Gastrocnemius medialis (tissue), 4 donors: ENCODE measurements at regions not wholly inside any gene's neighbourhood (a gene's known extent, or its start where the extent isn't known, plus 50 kb on each side); places are given as distances from the start of the nearest gene placed in this dataset.

ENCODE experiments used
- ATAC-seq, 2 donors: fragments of 150-250 bp; one replicate each; pipeline ENCODE4 v1.9.1; 2016
- DNase-seq, 2 donors: peaks; one replicate each; pipeline ENCODE4 v3.0.0-alpha.2; 2019
- H3K27ac ChIP-seq, 4 donors: fragments of 200-600 bp; sonication (generic); 1 replicate in 1 of 4; 2 replicates in 3 of 4; pipeline ENCODE4 v1.5.1; 2016 to 2018; ENCODE audit warnings: mild to moderate bottlenecking in 2 of 4, moderate library complexity in 1 of 4
- H3K27me3 ChIP-seq, 3 donors: fragments of 200-600 bp; sonication (generic) in 2 of 3; 1 replicate in 1 of 3; 2 replicates in 2 of 3; pipeline versions ENCODE4 v1.5.1 to v1.6.0; 2016 to 2019; ENCODE audit warnings: mild to moderate bottlenecking in 1 of 3, moderate library complexity in 1 of 3
- H3K36me3 ChIP-seq, 2 donors: fragments of 200-600 bp; sonication (generic) in 1 of 2; one replicate each; pipeline ENCODE4 v1.5.1; 2017 to 2018
- H3K4me1 ChIP-seq, 2 donors: fragments of 200-600 bp; sonication (generic) in 1 of 2; one replicate each; pipeline ENCODE4 v1.5.1; 2016 to 2017; ENCODE audit warnings: mild to moderate bottlenecking in 2 of 2
- H3K4me3 ChIP-seq, 4 donors: fragments of 200-600 bp; sonication (generic) in 3 of 4; 1 replicate in 1 of 4; 2 replicates in 3 of 4; pipeline ENCODE4 v1.5.1; 2016 to 2019; ENCODE audit warnings: mild to moderate bottlenecking in 2 of 4
- H3K9me3 ChIP-seq, 3 donors: fragments of 200-600 bp; sonication (generic) in 2 of 3; 1 replicate in 1 of 3; 2 replicates in 2 of 3; pipeline ENCODE4 v1.5.1; 2016 to 2019
- CTCF ChIP-seq, 5 experiments: fragments of 450-650 bp in 3 of 5; fragments of 200-600 bp in 2 of 5; sonication (generic) in 2 of 5; IDR thresholded peaks in 4 of 5; conservative IDR thresholded peaks in 1 of 5; 1 replicate in 4 of 5; 2 replicates in 1 of 5; pipeline ENCODE4 v1.5.1; 2016 to 2019; ENCODE audit warnings: antibody characterized with exemption in 5 of 5, mild to moderate bottlenecking in 3 of 5, moderate library complexity in 3 of 5
- POLR2A ChIP-seq, 2 donors: fragments of 450-650 bp; IDR thresholded peaks; one replicate each; pipeline ENCODE4 v1.6.1; 2017; ENCODE audit warnings: antibody characterized with exemption in 2 of 2, mild to moderate bottlenecking in 2 of 2, moderate library complexity in 2 of 2
- in situ Hi-C, 4 donors: fragments of 200-750 bp; cut with MboI; loops; one replicate each; pipeline versions ENCODE4 v1.15.0 to v1.8.0; 2017; ENCODE audit warnings: low sequenced_read_pairs in 4 of 4
- intact Hi-C: fragments of 100-400 bp; cut with DNase I; formaldehyde crosslinking; loops from one replicate; pipeline ENCODE4 v1.15.1; 2023; ENCODE audit warnings: low total_unique reads

- DNase-seq (no peak), ATAC-seq (no peak)
- Histone ChIP-seq H3K27ac (no peak overlapping the region), H3K27me3 (no peaks in the 10 kb centered on the region), H3K36me3 (no peaks in the 10 kb centered on the region), H3K4me1 (no peaks in the 10 kb centered on the region), H3K9me3 (no peaks in the 10 kb centered on the region), H3K4me3 (no peak overlapping the region)
- in situ Hi-C loops (no loop called here), intact Hi-C loops (no loop called here)
- no peak for TF ChIP-seq CTCF (IDR thresholded peaks at IDR 0.05 in 4 of 5, conservative IDR thresholded peaks at IDR 0.05 in 1 of 5)
- no peak for TF ChIP-seq POLR2A (IDR thresholded peaks at IDR 0.05)
These were observed 985.6 kb downstream of the BRD1 start for GRCh38 chr22:48841881-48842582.

GRCh38 chr22:48840112-48840949, 987.3 kb downstream of the BRD1 start:
- TF ChIP-seq CTCF (IDR thresholded peaks at IDR 0.05 in 4 of 5, conservative IDR thresholded peaks at IDR 0.05 in 1 of 5) (no peak), POLR2A (IDR thresholded peaks at IDR 0.05) (no peak)
- H3K27me3 ChIP-seq: no peaks in the 10 kb centered on the region
- intact Hi-C loops (no loop called here), in situ Hi-C loops (no loop called here)
- no peaks in the 10 kb centered on the region for H3K4me1 ChIP-seq
- ATAC-seq (no peak), DNase-seq (no peak)
- H3K9me3 ChIP-seq: no peaks in the 10 kb centered on the region
- no peak overlapping the region for H3K27ac ChIP-seq
- H3K4me3 ChIP-seq: no peak overlapping the region
- no peaks in the 10 kb centered on the region for H3K36me3 ChIP-seq

GRCh38 chr22:48838846-48839730, 988.6 kb downstream of the BRD1 start:
- no peak for ATAC-seq
- Histone ChIP-seq H3K27me3 (no peaks in the 10 kb centered on the region), H3K4me3 (no peak overlapping the region), H3K36me3 (no peaks in the 10 kb centered on the region), H3K27ac (no peak overlapping the region), H3K9me3 (no peaks in the 10 kb centered on the region), H3K4me1 (no peaks in the 10 kb centered on the region)
- TF ChIP-seq CTCF (IDR thresholded peaks at IDR 0.05 in 4 of 5, conservative IDR thresholded peaks at IDR 0.05 in 1 of 5) (no peak), POLR2A (IDR thresholded peaks at IDR 0.05) (no peak)
- in situ Hi-C loops: no loop called here
- intact Hi-C loops: no loop called here
- DNase-seq: no peak

- DNase-seq (no peak), ATAC-seq (no peak)
- no peaks in the 10 kb centered on the region for H3K4me1 ChIP-seq
- no peaks in the 10 kb centered on the region for H3K36me3 ChIP-seq
- in situ Hi-C loops: no loop called here
- intact Hi-C loops: no loop called here
- no peaks in the 10 kb centered on the region for H3K9me3 ChIP-seq
- no peak for TF ChIP-seq POLR2A (IDR thresholded peaks at IDR 0.05)
- no peak for TF ChIP-seq CTCF (IDR thresholded peaks at IDR 0.05 in 4 of 5, conservative IDR thresholded peaks at IDR 0.05 in 1 of 5)
- no peaks in the 10 kb centered on the region for H3K27me3 ChIP-seq
- H3K27ac ChIP-seq: no peak overlapping the region
- H3K4me3 ChIP-seq: no peak overlapping the region
These were observed 989.3 kb downstream of the BRD1 start for GRCh38 chr22:48838376-48838775.
